NCI-H2171 (cell line): ENCODE measurements at regions not wholly inside any gene's neighbourhood (a gene's known extent, or its start where the extent isn't known, plus 50 kb on each side); places are given as distances from the start of the nearest gene placed in this dataset.
"Not testable (repeated sequence)": the region's sequence is repeated elsewhere in the genome, so short reads cannot be mapped to it uniquely, and the experiment has no call there.

ENCODE experiments used
- DNase-seq: peaks from one replicate; lab custom pipeline; 2025; lab: John Stamatoyannopoulos, UW

GRCh38 chr3:110391640-110392395 lies 679.8 kb upstream of the NECTIN3 start:
- no peak for DNase-seq

- no peak for DNase-seq
These were observed 677.7 kb upstream of the NECTIN3 start for GRCh38 chr3:110393941-110394340.

- no peak for DNase-seq
These were observed 674.5 kb upstream of the NECTIN3 start for GRCh38 chr3:110397115-110397514.

GRCh38 chr3:110400315-110400714 lies 671.3 kb upstream of the NECTIN3 start:
- no peak for DNase-seq

- DNase-seq = no peak
These were observed 665.6 kb upstream of the NECTIN3 start for GRCh38 chr3:110405830-110406585.

GRCh38 chr3:110413266-110413665 lies 658.4 kb upstream of the NECTIN3 start:
- no peak for DNase-seq

- DNase-seq = no peak
These were observed 657.5 kb upstream of the NECTIN3 start for GRCh38 chr3:110413807-110414748.

- no peak for DNase-seq
These were observed 656.8 kb upstream of the NECTIN3 start for GRCh38 chr3:110414855-110415254.

- DNase-seq = no peak
These were observed 652.5 kb upstream of the NECTIN3 start for GRCh38 chr3:110419096-110419495.

- DNase-seq = no peak
These were observed 652.0 kb upstream of the NECTIN3 start for GRCh38 chr3:110419601-110420000.

GRCh38 chr3:110420158-110420641 lies 651.4 kb upstream of the NECTIN3 start:
- no peak for DNase-seq

GRCh38 chr3:110423276-110423675 lies 648.3 kb upstream of the NECTIN3 start:
- DNase-seq = no peak

GRCh38 chr3:110430146-110430545 lies 641.5 kb upstream of the NECTIN3 start:
- DNase-seq = no peak

GRCh38 chr3:110436209-110436608 lies 635.4 kb upstream of the NECTIN3 start:
- DNase-seq = no peak

GRCh38 chr3:110440066-110440653 lies 631.5 kb upstream of the NECTIN3 start:
- DNase-seq = not testable (repeated sequence)

GRCh38 chr3:110454066-110454465 lies 617.5 kb upstream of the NECTIN3 start:
- no peak for DNase-seq

- DNase-seq = no peak
These were observed 615.6 kb upstream of the NECTIN3 start for GRCh38 chr3:110456001-110456400.

GRCh38 chr3:110456438-110457138 lies 615.0 kb upstream of the NECTIN3 start:
- DNase-seq = no peak

GRCh38 chr3:110457508-110457907 lies 614.1 kb upstream of the NECTIN3 start:
- no peak for DNase-seq

GRCh38 chr3:110459021-110459420 lies 612.6 kb upstream of the NECTIN3 start:
- DNase-seq = no peak

- no peak for DNase-seq
These were observed 601.3 kb upstream of the NECTIN3 start for GRCh38 chr3:110470310-110470709.
